GM10248 (cell line): ENCODE measurements at regions not wholly inside any gene's neighbourhood (a gene's known extent, or its start where the extent isn't known, plus 50 kb on each side); places are given as distances from the start of the nearest gene placed in this dataset.

ENCODE experiments used
- CTCF ChIA-PET: fragments of 300-600 bp; sonication (Branson Sonifier 250); formaldehyde crosslinking; extraction: SDS; loops from one replicate; lab custom pipeline; 2021; ENCODE audit warnings: antibody characterized with exemption; lab: Yijun Ruan, JAX
- POLR2A ChIA-PET: fragments of 350-650 bp; sonication (Branson Sonifier 250); formaldehyde crosslinking; extraction: SDS; loops from one replicate; lab custom pipeline; 2020; ENCODE audit warnings: antibody characterized with exemption; lab: Yijun Ruan, JAX
- DNase-seq: peaks from one replicate; pipeline ENCODE4 v3.0.0; 2012; ENCODE audit errors: extremely low spot score
- TF ChIP-seq, protein P1 (sequence below): IDR thresholded peaks from 2 replicates; pipeline ENCODE4 v1.5.1; 2012; ENCODE audit warnings: mild to moderate bottlenecking, low read depth; ENCODE audit errors: extremely low read depth, missing control alignments, control extremely low read depth

DNA sequence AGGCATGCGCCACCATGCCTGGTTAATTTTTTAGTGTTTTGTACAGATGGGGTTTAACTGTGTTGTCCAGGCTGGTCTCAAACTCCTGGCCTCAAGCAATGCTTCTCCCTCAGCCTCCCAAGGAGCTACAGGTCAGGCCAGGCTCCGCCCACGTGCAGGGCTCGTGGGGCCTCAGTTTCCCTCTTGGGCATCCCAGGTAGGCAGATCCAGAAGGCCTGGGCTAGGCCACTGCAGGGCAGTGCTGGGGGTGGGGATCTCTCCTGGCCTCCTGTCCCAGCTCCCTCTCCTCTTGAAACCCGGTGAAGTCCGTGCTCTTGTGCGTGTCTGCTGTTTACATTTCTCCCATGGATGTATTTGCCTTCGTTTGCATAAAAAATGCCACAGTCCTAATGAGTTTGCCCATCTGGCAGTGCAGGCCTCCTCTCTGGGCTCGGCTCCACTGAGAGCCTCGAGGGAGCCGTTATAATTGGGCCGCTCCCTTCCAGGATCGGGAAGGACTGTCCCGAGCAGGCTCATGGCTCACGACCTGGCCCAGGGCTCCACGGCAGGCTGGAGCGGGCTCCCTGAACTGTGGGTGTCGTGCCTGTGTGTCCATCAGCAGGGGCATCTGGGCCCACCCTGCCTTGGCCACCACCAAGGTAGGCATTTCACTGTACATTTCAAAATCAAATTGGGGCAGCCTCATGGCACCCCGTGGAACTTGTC, 52.6 kb upstream of the RUFY1 start:
- CTCF ChIA-PET = interaction anchor here (3.0 kb wide), 1 partner anchor 1218 kb away, joined by 12 read pairs; no protein-coding TSS in a partner anchor
- POLR2A ChIA-PET = no interaction called here
- no peak for DNase-seq
- TF ChIP-seq, protein P1, sequence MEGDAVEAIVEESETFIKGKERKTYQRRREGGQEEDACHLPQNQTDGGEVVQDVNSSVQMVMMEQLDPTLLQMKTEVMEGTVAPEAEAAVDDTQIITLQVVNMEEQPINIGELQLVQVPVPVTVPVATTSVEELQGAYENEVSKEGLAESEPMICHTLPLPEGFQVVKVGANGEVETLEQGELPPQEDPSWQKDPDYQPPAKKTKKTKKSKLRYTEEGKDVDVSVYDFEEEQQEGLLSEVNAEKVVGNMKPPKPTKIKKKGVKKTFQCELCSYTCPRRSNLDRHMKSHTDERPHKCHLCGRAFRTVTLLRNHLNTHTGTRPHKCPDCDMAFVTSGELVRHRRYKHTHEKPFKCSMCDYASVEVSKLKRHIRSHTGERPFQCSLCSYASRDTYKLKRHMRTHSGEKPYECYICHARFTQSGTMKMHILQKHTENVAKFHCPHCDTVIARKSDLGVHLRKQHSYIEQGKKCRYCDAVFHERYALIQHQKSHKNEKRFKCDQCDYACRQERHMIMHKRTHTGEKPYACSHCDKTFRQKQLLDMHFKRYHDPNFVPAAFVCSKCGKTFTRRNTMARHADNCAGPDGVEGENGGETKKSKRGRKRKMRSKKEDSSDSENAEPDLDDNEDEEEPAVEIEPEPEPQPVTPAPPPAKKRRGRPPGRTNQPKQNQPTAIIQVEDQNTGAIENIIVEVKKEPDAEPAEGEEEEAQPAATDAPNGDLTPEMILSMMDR = no peak

DNA sequence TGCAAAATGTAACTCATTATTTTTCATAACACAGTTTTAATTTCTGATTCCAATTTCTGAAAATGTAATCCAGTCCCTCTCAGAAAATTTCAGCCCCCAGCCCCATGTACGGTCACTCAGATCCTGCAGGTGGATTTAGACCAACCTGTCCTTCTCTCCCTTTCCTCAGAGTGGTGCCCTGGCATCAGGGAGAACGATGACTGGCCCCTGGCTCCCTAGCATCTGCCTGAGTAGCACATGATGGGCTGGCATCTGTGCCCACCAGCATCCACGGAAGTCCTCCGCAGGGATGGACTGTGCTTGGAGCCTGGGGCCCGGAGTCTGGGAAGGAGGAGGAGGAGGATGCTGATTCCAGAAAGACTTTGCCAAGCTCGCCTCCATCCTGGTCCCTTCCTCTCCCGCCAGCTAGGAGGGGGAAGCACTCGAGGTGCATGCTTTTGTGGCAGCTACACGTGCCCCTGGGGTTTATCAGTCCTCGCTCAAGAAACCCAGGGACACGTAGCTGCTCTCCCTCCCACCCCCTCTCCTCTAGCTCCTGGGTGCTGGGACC, 54.4 kb upstream of the RUFY1 start:
- CTCF ChIA-PET = interaction anchor here (0.7 to 3.0 kb wide), 3 partner anchors 10 to 1216 kb away, joined by 3 to 12 read pairs (median 4); no protein-coding TSS in a partner anchor
- no peak for DNase-seq
- POLR2A ChIA-PET = no interaction called here
- TF ChIP-seq, protein P1 = peak; percentile 44

DNA sequence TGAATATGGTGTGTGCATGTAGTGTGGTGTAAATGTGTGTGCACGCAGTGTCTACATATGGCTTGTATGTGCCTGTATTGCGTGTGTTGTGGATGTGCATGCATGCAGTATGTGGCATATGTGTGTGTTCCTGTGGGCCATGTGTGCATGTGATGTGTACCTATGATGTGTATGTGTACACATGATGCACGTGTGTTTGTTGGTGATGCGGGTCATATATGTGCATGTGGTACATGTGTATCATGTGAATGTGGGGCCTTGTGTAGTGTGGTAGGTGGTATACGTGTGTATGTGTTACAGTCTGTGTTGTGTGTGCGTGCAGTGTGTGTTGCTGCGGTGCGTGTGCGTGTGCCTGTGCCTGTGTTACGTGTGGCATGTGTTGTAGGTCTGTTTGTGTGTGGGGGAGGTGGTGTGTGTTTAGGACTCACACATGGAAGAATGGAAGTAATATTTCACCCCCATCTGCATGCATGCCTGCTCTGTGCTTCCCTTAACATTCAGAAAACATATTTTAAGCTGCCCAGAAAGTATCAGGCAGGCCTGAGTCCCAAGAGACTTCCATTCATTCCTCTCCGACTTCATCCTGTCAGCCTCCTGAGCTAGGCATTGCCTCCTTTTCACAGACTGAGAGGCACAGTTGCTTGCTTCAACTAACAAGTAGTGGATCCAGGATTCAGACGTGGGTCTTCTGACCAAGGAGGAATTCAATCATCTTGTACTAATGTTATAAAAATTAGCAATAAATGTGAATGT, 55.4 kb upstream of the RUFY1 start:
- CTCF ChIA-PET = interaction anchor here (1.8 to 3.0 kb wide), 3 partner anchors 10 to 1218 kb away, joined by 6 to 12 read pairs (median 8); no protein-coding TSS in a partner anchor
- TF ChIP-seq, protein P1 = no peak
- POLR2A ChIA-PET = no interaction called here

GRCh38 chr5:179488975-179489374, 61.4 kb upstream of the RUFY1 start:
- POLR2A ChIA-PET = no interaction called here
- CTCF ChIA-PET = no interaction called here
- DNase-seq = no peak
- TF ChIP-seq, protein P1 = no peak

More for the DNA sequence above, 55.4 kb upstream of the RUFY1 start:
- no peak for DNase-seq

GRCh38 chr5:179488491-179488890, 61.9 kb upstream of the RUFY1 start:
- TF ChIP-seq, protein P1 = no peak
- ChIA-PET CTCF (no interaction called here), POLR2A (no interaction called here)
- no peak for DNase-seq

DNA sequence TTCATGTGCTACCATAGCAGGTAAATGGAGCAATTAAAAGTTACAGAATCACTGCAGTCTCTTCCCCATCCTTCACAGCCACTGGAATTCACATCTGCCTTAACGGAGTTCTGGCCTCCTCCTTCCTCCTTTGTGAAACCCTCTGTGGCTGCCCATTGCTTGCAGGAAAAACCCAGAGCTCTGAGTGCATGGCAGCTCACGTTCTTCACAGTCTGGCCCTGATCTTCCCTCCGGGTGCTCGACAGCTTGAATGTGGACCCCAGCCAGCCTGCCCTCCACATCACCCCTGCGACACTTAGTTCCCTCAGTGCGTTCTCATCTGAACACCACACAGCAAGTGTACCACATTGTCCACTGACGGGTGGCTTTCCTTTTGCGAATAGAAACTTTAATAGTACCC, 63.2 kb upstream of the RUFY1 start:
- CTCF ChIA-PET = no interaction called here
- no peak for DNase-seq
- POLR2A ChIA-PET = no interaction called here
- TF ChIP-seq, protein P1 = no peak
